ENCODE measurements at regions not wholly inside any gene's neighbourhood (a gene's known extent, or its start where the extent isn't known, plus 50 kb on each side); places are given as distances from the start of the nearest gene placed in this dataset.

GRCh38 chr11:114779189-114779588, 100.9 kb downstream of the NXPE2 start:
- Histone ChIP-seq H3K4me2 (ENCODE audit: low read length) (no peak overlapping the region), H3K79me2 (ENCODE audit: insufficient read depth, low read length) (no peaks in the 10 kb centered on the region), H2AFZ (ENCODE audit: low read depth, low read length, poor library complexity, severe bottlenecking) (no peak overlapping the region), H3K9me3 (ENCODE audit: control insufficient read depth in 1 of 2, insufficient read depth in 1 of 2, low read depth in 1 of 2, low read length in 2 of 2) (no peaks in the 10 kb centered on the region; a peak in 1 of 4 replicates), H3K27me3 (ENCODE audit: insufficient read depth, low read length) (no peaks in the 10 kb centered on the region), H3K4me3 (replicated peaks in 1 of 2; ENCODE audit: low read depth in 1 of 2, low read length in 2 of 2) (no peak overlapping the region), H3K27ac (ENCODE audit: low read depth, low read length) (no peak overlapping the region), H3K9me2 (ENCODE audit: insufficient read depth) (no peaks in the 10 kb centered on the region), H4K20me1 (ENCODE audit: insufficient read depth) (no peaks in the 10 kb centered on the region), H3K4me1 (ENCODE audit: control insufficient read depth in 1 of 2, insufficient read depth in 2 of 2, low read length in 2 of 2) (no peaks in the 10 kb centered on the region), H3K9ac (ENCODE audit: low read length) (no peak overlapping the region), H3K36me3 (ENCODE audit: control insufficient read depth in 1 of 2, insufficient read depth in 2 of 2, low read length in 2 of 2) (no peaks in the 10 kb centered on the region)
- TF ChIP-seq ATF3 (IDR thresholded peaks at IDR 0.05) (no peak), ZFX (IDR thresholded peaks at IDR 0.05) (no peak), CBX3 (IDR thresholded peaks at IDR 0.05; ENCODE audit: low read depth) (no peak), REST (IDR thresholded peaks at IDR 0.05; ENCODE audit: low read depth) (no peak), SP1 (IDR thresholded peaks at IDR 0.05; ENCODE audit: low read depth) (no peak), POLR2A (IDR thresholded peaks at IDR 0.05; ENCODE audit: borderline replicate concordance, extremely low read depth, insufficient read depth, insufficient read length) (no peak), JUND (IDR thresholded peaks at IDR 0.05) (no peak), CEBPB (IDR thresholded peaks at IDR 0.05; ENCODE audit: low read depth) (no peak), SRF (IDR thresholded peaks at IDR 0.05; ENCODE audit: low read depth) (no peak), FOSL1 (IDR thresholded peaks at IDR 0.05; ENCODE audit: low read depth) (no peak), SIN3A (IDR thresholded peaks at IDR 0.05; ENCODE audit: low read depth) (no peak), TCF7L2 (IDR thresholded peaks at IDR 0.05; ENCODE audit: borderline replicate concordance, extremely low read depth, insufficient read depth, insufficient read length) (no peak), ELF1 (IDR thresholded peaks at IDR 0.05; ENCODE audit: borderline replicate concordance, low read depth) (no peak), ZBTB33 (IDR thresholded peaks at IDR 0.05; ENCODE audit: extremely low read depth, insufficient replicate concordance, low read length) (no peak)
- DNase-seq (ENCODE audit: low read depth, low spot score) (no peak), ATAC-seq (no peak)
- ChIA-PET POLR2A (no interaction called here), RAD21 (ENCODE audit: low non-redundant PET in 1 of 2, low total read pairs in 2 of 2, uncharacterized antibody in 2 of 2, unreplicated experiment in 2 of 2) (no interaction called here), CTCF (no interaction called here)
- no TSS peak for BruUV-seq (replicated peaks)
- intact Hi-C loops (cut with micrococcal nuclease) = no loop called here

Measured in HCT116 (cell line).